CD14-positive monocyte (primary cell): ENCODE measurements at regions not wholly inside any gene's neighbourhood (a gene's known extent, or its start where the extent isn't known, plus 50 kb on each side); places are given as distances from the start of the nearest gene placed in this dataset.

Experiments used
- DNase-seq, 3 donors: peaks; one replicate each; pipeline ENCODE4 v3.0.0-alpha.2; 2011 to 2022
- H2AFZ ChIP-seq: 2 replicates; pipeline ENCODE4 v1.6.0; 2012; ENCODE audit warnings: mild to moderate bottlenecking, low read depth, low read length, inconsistent platforms; ENCODE audit not compliant: insufficient read depth, poor library complexity, severe bottlenecking
- H3K27ac ChIP-seq, 2 donors: 1 replicate in 1 of 2; 2 replicates in 1 of 2; pipeline ENCODE4 v1.5.1; 2012 to 2013; ENCODE audit warnings: low read length in 2 of 2, control low read depth in 1 of 2, inconsistent platforms in 1 of 2, low read depth in 1 of 2, mild to moderate bottlenecking in 1 of 2
- H3K27me3 ChIP-seq, 2 donors: one replicate each; pipeline versions ENCODE4 v1.6.0 to v1.6.1; 2011 to 2013; ENCODE audit warnings: low read length in 2 of 2; ENCODE audit not compliant: control insufficient read depth in 2 of 2, insufficient read depth in 2 of 2
- H3K36me3 ChIP-seq, 2 donors: replicated peaks in 1 of 2; 1 replicate in 1 of 2; 2 replicates in 1 of 2; pipeline versions ENCODE4 v1.5.1 to v1.6.1; 2012 to 2013; ENCODE audit warnings: low read length in 2 of 2, control low read depth in 1 of 2, inconsistent platforms in 1 of 2, mild to moderate bottlenecking in 1 of 2; ENCODE audit not compliant: insufficient read depth in 2 of 2, control insufficient read depth in 1 of 2
- H3K4me1 ChIP-seq, 2 donors: 1 replicate in 1 of 2; 2 replicates in 1 of 2; pipeline versions ENCODE4 v1.5.1 to v1.6.1; 2012 to 2013; ENCODE audit warnings: low read length in 2 of 2, control low read depth in 1 of 2, inconsistent platforms in 1 of 2, mild to moderate bottlenecking in 1 of 2, moderate library complexity in 1 of 2; ENCODE audit not compliant: insufficient read depth in 2 of 2, control insufficient read depth in 1 of 2
- H3K4me2 ChIP-seq: replicated peaks from 2 replicates; pipeline ENCODE3; 2012; ENCODE audit warnings: low read length, moderate library complexity, mild to moderate bottlenecking; ENCODE audit not compliant: poor library complexity, severe bottlenecking; ENCODE audit errors: extremely low read depth
- H3K4me3 ChIP-seq, 3 experiments: fragments of 200-600 bp in 1 of 3; sonication (generic) in 1 of 3; replicated peaks in 1 of 3; 1 replicate in 2 of 3; 2 replicates in 1 of 3; pipeline ENCODE4 v1.5.1; 2011 to 2013; ENCODE audit warnings: low read length in 3 of 3, mild to moderate bottlenecking in 3 of 3, control low read depth in 2 of 3, low read depth in 2 of 3, inconsistent platforms in 1 of 3, moderate library complexity in 1 of 3
- H3K79me2 ChIP-seq: 2 replicates; pipeline ENCODE4 v1.6.0; 2012; ENCODE audit warnings: mild to moderate bottlenecking, control low read depth, inconsistent platforms, low read length, moderate library complexity; ENCODE audit not compliant: insufficient read depth
- H3K9ac ChIP-seq: 2 replicates; pipeline ENCODE4 v1.6.0; 2017; ENCODE audit warnings: low read length, mild to moderate bottlenecking; ENCODE audit not compliant: insufficient read depth, poor library complexity, severe bottlenecking
- H3K9me3 ChIP-seq, 2 donors: replicated peaks in 1 of 2; 1 replicate in 1 of 2; 2 replicates in 1 of 2; pipeline versions ENCODE4 v1.5.1 to v1.6.1; 2012 to 2013; ENCODE audit warnings: low read length in 2 of 2, control low read depth in 1 of 2; ENCODE audit not compliant: control insufficient read depth in 1 of 2, insufficient read depth in 1 of 2
- H4K20me1 ChIP-seq: 2 replicates; pipeline ENCODE4 v1.6.0; 2012; ENCODE audit warnings: mild to moderate bottlenecking, low read length, control low read depth, moderate library complexity; ENCODE audit not compliant: insufficient read depth
- H3K27ac Mint-ChIP-seq, 7 donors: one replicate each; pipeline ENCODE4 v1.8.0; 2020; ENCODE audit warnings: mild to moderate bottlenecking in 7 of 7, mixed read lengths in 7 of 7, moderate library complexity in 6 of 7, inconsistent platforms in 2 of 7
- H3K27me3 Mint-ChIP-seq, 3 donors: one replicate each; pipeline ENCODE4 v1.8.0; 2021 to 2022; ENCODE audit warnings: low read depth in 3 of 3, mild to moderate bottlenecking in 3 of 3, mixed read lengths in 3 of 3, moderate library complexity in 3 of 3, inconsistent platforms in 1 of 3
- H3K36me3 Mint-ChIP-seq, 2 donors: one replicate each; pipeline ENCODE4 v1.8.0; 2020; ENCODE audit warnings: mixed read lengths in 2 of 2, inconsistent platforms in 1 of 2, mild to moderate bottlenecking in 1 of 2
- H3K4me1 Mint-ChIP-seq: one replicate; pipeline ENCODE4 v1.8.0; 2020; ENCODE audit warnings: mild to moderate bottlenecking, mixed read lengths
- H3K4me3 Mint-ChIP-seq, 2 donors: one replicate each; pipeline ENCODE4 v1.8.0; 2020; ENCODE audit warnings: mild to moderate bottlenecking in 2 of 2, mixed read lengths in 2 of 2, moderate library complexity in 1 of 2
- H3K9me3 Mint-ChIP-seq, 7 donors: one replicate each; pipeline ENCODE4 v1.8.0; 2020 to 2022; ENCODE audit warnings: mixed read lengths in 7 of 7, mild to moderate bottlenecking in 6 of 7, moderate library complexity in 6 of 7, inconsistent platforms in 2 of 7
- WGBS: methylation state at CpG from one replicate; pipeline ENCODE4 v1.1.5; 2013; ENCODE audit warnings: missing lambda C conversion rate; ENCODE audit not compliant: insufficient coverage; 5-methylcytosine and 5-hydroxymethylcytosine counted together
- intact Hi-C, 2 donors: fragments of 100-400 bp; cut with micrococcal nuclease; formaldehyde crosslinking; loops; one replicate each; pipeline versions ENCODE4 v1.15.0 to v1.15.1; 2023
- TF ChIP-seq, protein P1 (sequence below): fragments of 200-600 bp; IDR thresholded peaks from one replicate; pipeline ENCODE4 v1.8.0; 2022; ENCODE audit warnings: antibody characterized with exemption, mild to moderate bottlenecking

DNA sequence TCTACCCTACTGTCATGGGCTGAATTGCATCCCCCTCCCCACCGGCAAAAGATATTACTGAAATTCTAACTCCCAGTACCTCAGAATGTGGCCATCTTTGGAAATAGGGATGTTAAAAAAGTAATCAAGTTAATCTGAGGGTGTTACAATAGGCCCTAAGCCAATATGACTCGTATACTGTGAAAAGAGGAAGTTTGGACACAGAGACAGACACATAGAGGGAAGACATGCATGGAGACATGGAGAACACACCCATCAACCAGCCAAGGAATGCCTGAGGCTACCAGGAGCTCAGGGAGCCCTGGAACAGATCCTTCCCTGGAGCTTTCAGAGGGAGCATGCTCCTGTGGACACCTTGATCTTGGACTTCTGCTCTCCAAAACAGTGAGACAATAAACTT lies 138.2 kb upstream of the ADO start:
- DNase-seq: peak; percentile 76 to 86 (median 80)
- intact Hi-C loops: no loop called here
- H3K27me3 Mint-ChIP-seq: peaks cover 0 to 5% (median 4%) of the 10 kb centered on the region in 3 donors
- Histone ChIP-seq H3K9me3 (no peaks in the 10 kb centered on the region), H3K36me3 (no peaks in the 10 kb centered on the region), H4K20me1 (no peaks in the 10 kb centered on the region), H3K4me1 (peaks cover 19 to 25% of the 10 kb centered on the region in 2 donors), H3K27ac (no peak overlapping the region), H3K4me3 (no peak overlapping the region), H3K79me2 (no peaks in the 10 kb centered on the region), H2AFZ (no peak overlapping the region), H3K9ac (no peak overlapping the region), H3K27me3 (no peaks in the 10 kb centered on the region), H3K4me2 (no peak overlapping the region)
- peak overlapping the region in 1 of 2 donors; percentile 56 for H3K4me3 Mint-ChIP-seq
- peak overlapping the region; percentile 21 to 81 (median 67) for H3K27ac Mint-ChIP-seq
- peaks cover 0 to 2% of the 10 kb centered on the region in 2 donors for H3K36me3 Mint-ChIP-seq
- no CpG with 5 or more reads among the region's 2 CpGs for WGBS
- TF ChIP-seq, protein P1, sequence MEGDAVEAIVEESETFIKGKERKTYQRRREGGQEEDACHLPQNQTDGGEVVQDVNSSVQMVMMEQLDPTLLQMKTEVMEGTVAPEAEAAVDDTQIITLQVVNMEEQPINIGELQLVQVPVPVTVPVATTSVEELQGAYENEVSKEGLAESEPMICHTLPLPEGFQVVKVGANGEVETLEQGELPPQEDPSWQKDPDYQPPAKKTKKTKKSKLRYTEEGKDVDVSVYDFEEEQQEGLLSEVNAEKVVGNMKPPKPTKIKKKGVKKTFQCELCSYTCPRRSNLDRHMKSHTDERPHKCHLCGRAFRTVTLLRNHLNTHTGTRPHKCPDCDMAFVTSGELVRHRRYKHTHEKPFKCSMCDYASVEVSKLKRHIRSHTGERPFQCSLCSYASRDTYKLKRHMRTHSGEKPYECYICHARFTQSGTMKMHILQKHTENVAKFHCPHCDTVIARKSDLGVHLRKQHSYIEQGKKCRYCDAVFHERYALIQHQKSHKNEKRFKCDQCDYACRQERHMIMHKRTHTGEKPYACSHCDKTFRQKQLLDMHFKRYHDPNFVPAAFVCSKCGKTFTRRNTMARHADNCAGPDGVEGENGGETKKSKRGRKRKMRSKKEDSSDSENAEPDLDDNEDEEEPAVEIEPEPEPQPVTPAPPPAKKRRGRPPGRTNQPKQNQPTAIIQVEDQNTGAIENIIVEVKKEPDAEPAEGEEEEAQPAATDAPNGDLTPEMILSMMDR: no peak
- peaks cover 25% of the 10 kb centered on the region for H3K4me1 Mint-ChIP-seq
- H3K9me3 Mint-ChIP-seq: no peaks in the 10 kb centered on the region

DNA sequence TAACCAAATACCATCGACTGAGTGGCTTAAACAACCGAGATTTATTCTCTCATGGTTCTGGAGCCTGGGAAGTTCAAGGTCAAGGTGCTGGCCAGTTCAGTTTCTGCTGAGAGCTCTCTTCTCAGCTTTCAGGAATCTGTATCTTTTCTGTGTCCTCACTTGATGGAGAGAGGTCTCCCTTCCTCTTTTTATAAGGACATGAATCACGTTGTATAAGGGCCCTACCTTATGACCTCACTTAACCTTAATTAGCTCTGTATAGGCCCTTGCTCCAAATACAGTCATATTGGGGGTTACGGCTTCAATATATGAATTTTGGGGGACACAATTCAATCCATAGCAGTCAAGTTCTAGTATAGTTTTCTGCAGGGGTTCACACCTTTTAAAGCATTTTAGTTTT lies 135.2 kb upstream of the ADO start:
- Mint-ChIP-seq H3K4me1 (peaks cover 22% of the 10 kb centered on the region), H3K27me3 (peaks cover 0 to 5% (median 2%) of the 10 kb centered on the region in 3 donors), H3K9me3 (no peaks in the 10 kb centered on the region), H3K27ac (peak overlapping the region in 4 of 7 donors; percentile 4 to 49 (median 18)), H3K36me3 (peaks cover 0 to 2% of the 10 kb centered on the region in 2 donors), H3K4me3 (no peak overlapping the region)
- WGBS: 100% methylated on average over 2 of the region's 4 CpGs
- no peak overlapping the region for H3K4me2 ChIP-seq
- TF ChIP-seq, protein P1: no peak
- no peaks in the 10 kb centered on the region for H3K9me3 ChIP-seq
- intact Hi-C loops: no loop called here
- no peaks in the 10 kb centered on the region for H3K36me3 ChIP-seq
- no peaks in the 10 kb centered on the region for H4K20me1 ChIP-seq
- H3K4me3 ChIP-seq: no peak overlapping the region
- H3K27ac ChIP-seq: no peak overlapping the region
- no peaks in the 10 kb centered on the region for H3K79me2 ChIP-seq
- peaks cover 19 to 25% of the 10 kb centered on the region in 2 donors for H3K4me1 ChIP-seq
- no peaks in the 10 kb centered on the region for H3K27me3 ChIP-seq
- peak; percentile 29 to 65 (median 52) for DNase-seq
- no peak overlapping the region for H2AFZ ChIP-seq
- no peak overlapping the region for H3K9ac ChIP-seq
